ENCODE measurements at regions not wholly inside any gene's neighbourhood (a gene's known extent, or its start where the extent isn't known, plus 50 kb on each side); places are given as distances from the start of the nearest gene placed in this dataset.

GRCh38 chrX:82070948-82071347 is 869.0 kb downstream of the SH3BGRL start:
- dilution Hi-C loops (cut with HindIII; ENCODE audit: low sequenced_read_pairs, unreplicated experiment) = no loop called here
- in situ Hi-C loops (cut with MboI; ENCODE audit: low sequenced_read_pairs) = no loop called here

More at GRCh38 chrX:82070948-82071347, 869.0 kb downstream of the SH3BGRL start:
- Histone ChIP-seq H2BK20ac (ENCODE audit: low read depth, low read length) (no peak overlapping the region), H2BK5ac (ENCODE audit: low read depth, low read length, poor library complexity, severe bottlenecking) (no peak overlapping the region), H4K91ac (ENCODE audit: insufficient read depth, low read depth, low read length) (no peak overlapping the region), H2BK15ac (ENCODE audit: low read depth, low read length) (no peak overlapping the region), H3K9me1 (ENCODE audit: insufficient read depth, low read length) (no peaks in the 10 kb centered on the region), H4K5ac (ENCODE audit: low read depth, low read length) (no peak overlapping the region), H3K27me3 (ENCODE audit: control insufficient read depth, insufficient read depth, low read length) (no peaks in the 10 kb centered on the region), H3K56ac (ENCODE audit: extremely low read depth, insufficient read depth, low read length) (no peak overlapping the region), H4K8ac (ENCODE audit: low read depth in 2 of 2, low read length in 2 of 2) (no peak overlapping the region), H4K20me1 (ENCODE audit: insufficient read depth, low read length) (no peaks in the 10 kb centered on the region), H3K4me3 (ENCODE audit: insufficient read depth, low read depth, low read length) (no peak overlapping the region), H3K18ac (ENCODE audit: low read depth, low read length) (no peak overlapping the region), H2AK9ac (replicated peaks; ENCODE audit: low read depth, low read length, poor library complexity) (no peak overlapping the region), H3K4ac (ENCODE audit: low read depth, low read length) (no peak overlapping the region), H3K9me3 (ENCODE audit: control insufficient read depth, insufficient read depth, low read length) (no peaks in the 10 kb centered on the region), H2AK5ac (ENCODE audit: low read depth, low read length) (no peak overlapping the region), H3K4me2 (ENCODE audit: low read depth, low read length) (no peak overlapping the region), H2BK120ac (ENCODE audit: low read depth, low read length) (no peak overlapping the region), H3K9ac (ENCODE audit: low read depth, low read length) (no peak overlapping the region), H3K4me1 (ENCODE audit: control insufficient read depth, insufficient read depth, low read length) (no peaks in the 10 kb centered on the region), H3K14ac (replicated peaks; ENCODE audit: low read depth, low read length) (no peak overlapping the region), H2AFZ (replicated peaks; ENCODE audit: low read length, poor library complexity) (no peak overlapping the region), H3K36me3 (ENCODE audit: control insufficient read depth, insufficient read depth, low read length) (no peaks in the 10 kb centered on the region), H3K27ac (ENCODE audit: insufficient read depth, low read length) (no peak overlapping the region), H3K23ac (ENCODE audit: low read depth, low read length) (no peak overlapping the region), H3K79me1 (ENCODE audit: low read depth in 1 of 2, low read length in 2 of 2) (no peaks in the 10 kb centered on the region)
- intact Hi-C loops (cut with micrococcal nuclease) = no loop called here
- no CpG with 5 or more reads among the region's 1 CpG for WGBS, 2 experiments (ENCODE audit: extremely low coverage in 2 of 2, insufficient read length in 1 of 2)
- DNase-seq (no peak), ATAC-seq (ENCODE audit: low read depth) (no peak)
- no TSS peak for BruUV-seq (replicated peaks)
- ChIA-PET POLR2A (ENCODE audit: unreplicated experiment) (no interaction called here), CTCF (no interaction called here)
- TF ChIP-seq MXI1 (IDR thresholded peaks at IDR 0.05; ENCODE audit: borderline replicate concordance, low read depth, low read length) (no peak), RFX5 (IDR thresholded peaks at IDR 0.05; ENCODE audit: low read depth, low read length) (no peak), RAD21 (IDR thresholded peaks at IDR 0.05; ENCODE audit: low read length) (no peak), FOS (IDR thresholded peaks at IDR 0.05; ENCODE audit: low read depth, low read length) (no peak), RCOR1 (IDR thresholded peaks at IDR 0.05; ENCODE audit: insufficient replicate concordance, low read length) (no peak), CTCF (conservative IDR thresholded peaks at IDR 0.05; ENCODE audit: low read depth, low read length) (no peak), CHD1 (IDR thresholded peaks at IDR 0.05; ENCODE audit: low read depth, low read length) (no peak), CEBPB (IDR thresholded peaks at IDR 0.05; ENCODE audit: low read depth, low read length) (no peak), MAZ (IDR thresholded peaks at IDR 0.05; ENCODE audit: borderline replicate concordance, low read depth, low read length) (no peak)
- TF ChIP-seq, protein P1, sequence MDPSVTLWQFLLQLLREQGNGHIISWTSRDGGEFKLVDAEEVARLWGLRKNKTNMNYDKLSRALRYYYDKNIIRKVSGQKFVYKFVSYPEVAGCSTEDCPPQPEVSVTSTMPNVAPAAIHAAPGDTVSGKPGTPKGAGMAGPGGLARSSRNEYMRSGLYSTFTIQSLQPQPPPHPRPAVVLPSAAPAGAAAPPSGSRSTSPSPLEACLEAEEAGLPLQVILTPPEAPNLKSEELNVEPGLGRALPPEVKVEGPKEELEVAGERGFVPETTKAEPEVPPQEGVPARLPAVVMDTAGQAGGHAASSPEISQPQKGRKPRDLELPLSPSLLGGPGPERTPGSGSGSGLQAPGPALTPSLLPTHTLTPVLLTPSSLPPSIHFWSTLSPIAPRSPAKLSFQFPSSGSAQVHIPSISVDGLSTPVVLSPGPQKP (IDR thresholded peaks at IDR 0.05; ENCODE audit: borderline replicate concordance, low read depth, low read length) = no peak
